Common myeloid progenitor, CD34-positive (primary cell): ENCODE measurements at regions not wholly inside any gene's neighbourhood (a gene's known extent, or its start where the extent isn't known, plus 50 kb on each side); places are given as distances from the start of the nearest gene placed in this dataset.

Experiments used
- CTCF ChIA-PET: fragments of 350-600 bp; sonication (Branson Sonifier 250); formaldehyde crosslinking; loops from one replicate; lab custom pipeline; 2021; ENCODE audit warnings: antibody characterized with exemption; lab: Charles Lee
- POLR2A ChIA-PET: fragments of 350-600 bp; sonication (Branson Sonifier 250); formaldehyde crosslinking; loops from one replicate; lab custom pipeline; 2021; ENCODE audit warnings: antibody characterized with exemption; lab: Charles Lee
- DNase-seq, 3 donors: peaks; one replicate each; pipeline versions ENCODE4 v3.0.0 to v3.0.0-alpha.2; 2013
- H3K27ac ChIP-seq, 2 experiments: 1 replicate in 1 of 2; 2 replicates in 1 of 2; pipeline ENCODE4 v1.7.0; 2013; ENCODE audit warnings: inconsistent platforms in 2 of 2, low read length in 2 of 2, mild to moderate bottlenecking in 2 of 2, low read depth in 1 of 2, moderate library complexity in 1 of 2; ENCODE audit not compliant: severe bottlenecking in 2 of 2, insufficient read depth in 1 of 2, poor library complexity in 1 of 2
- H3K27me3 ChIP-seq, 5 experiments: replicated peaks in 2 of 5; 1 replicate in 3 of 5; 2 replicates in 2 of 5; pipeline versions ENCODE4 v1.6.1 to v1.7.0; 2013; ENCODE audit warnings: low read length in 4 of 5, mild to moderate bottlenecking in 2 of 5, moderate library complexity in 2 of 5, inconsistent platforms in 1 of 5; ENCODE audit not compliant: insufficient read depth in 5 of 5, control insufficient read depth in 4 of 5
- H3K36me3 ChIP-seq, 4 experiments: 1 replicate in 2 of 4; 2 replicates in 2 of 4; pipeline versions ENCODE4 v1.6.1 to v1.7.0; 2013; ENCODE audit warnings: low read length in 3 of 4, control low read depth in 1 of 4, mild to moderate bottlenecking in 1 of 4; ENCODE audit not compliant: control insufficient read depth in 4 of 4, insufficient read depth in 4 of 4
- H3K4me1 ChIP-seq, 4 experiments: 1 replicate in 3 of 4; 2 replicates in 1 of 4; pipeline versions ENCODE4 v1.6.1 to v1.7.1; 2013; ENCODE audit warnings: low read length in 3 of 4, mild to moderate bottlenecking in 3 of 4, control low read depth in 1 of 4, inconsistent platforms in 1 of 4, moderate library complexity in 1 of 4; ENCODE audit not compliant: control insufficient read depth in 4 of 4, insufficient read depth in 4 of 4; ENCODE audit errors: control extremely low read depth in 1 of 4
- H3K4me3 ChIP-seq, 7 experiments: 1 replicate in 4 of 7; 2 replicates in 3 of 7; pipeline versions ENCODE4 v1.5.1 to v1.7.0; 2013; ENCODE audit warnings: mild to moderate bottlenecking in 7 of 7, low read length in 6 of 7, moderate library complexity in 6 of 7, inconsistent platforms in 2 of 7, low read depth in 2 of 7, control low read depth in 1 of 7; ENCODE audit not compliant: insufficient read depth in 4 of 7, control insufficient read depth in 1 of 7; ENCODE audit errors: extremely low read depth in 1 of 7
- H3K9me3 ChIP-seq, 5 experiments: 1 replicate in 4 of 5; 2 replicates in 1 of 5; pipeline versions ENCODE4 v1.6.1 to v1.7.1; 2013; ENCODE audit warnings: low read length in 4 of 5, mild to moderate bottlenecking in 2 of 5, inconsistent platforms in 1 of 5, low read depth in 1 of 5, moderate library complexity in 1 of 5; ENCODE audit not compliant: control insufficient read depth in 4 of 5, insufficient read depth in 2 of 5; ENCODE audit errors: control extremely low read depth in 1 of 5
- WGBS: methylation state at CpG from one replicate; pipeline ENCODE4 v1.1.5; 2013; ENCODE audit not compliant: insufficient coverage; 5-methylcytosine and 5-hydroxymethylcytosine counted together

DNA sequence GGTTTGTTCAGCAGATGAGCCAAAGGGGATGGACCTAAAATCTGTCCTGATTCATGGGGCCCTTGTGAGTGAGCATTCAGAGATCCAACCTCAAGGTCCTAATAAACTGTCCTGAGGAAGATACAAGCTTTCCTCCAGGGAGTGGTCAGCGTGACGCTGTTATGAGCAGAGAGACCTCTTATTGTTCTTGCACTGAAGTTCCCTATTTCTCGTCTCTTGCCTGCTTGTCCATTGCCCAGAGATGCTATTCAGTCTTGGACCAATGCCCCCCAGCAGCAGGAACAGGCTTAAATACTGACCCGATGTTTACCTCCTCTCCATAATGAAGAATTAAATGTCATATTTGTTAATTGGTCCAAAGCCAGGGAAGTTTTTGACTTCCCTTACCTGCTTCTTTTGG lies 225.2 kb upstream of the PGR start:
- Histone ChIP-seq H3K36me3 (no peaks in the 10 kb centered on the region), H3K27ac (no peak overlapping the region), H3K27me3 (no peaks in the 10 kb centered on the region), H3K4me3 (no peak overlapping the region), H3K4me1 (no peaks in the 10 kb centered on the region), H3K9me3 (peaks cover 0 to 3% (median 0%) of the 10 kb centered on the region in 5 experiments)
- POLR2A ChIA-PET = no interaction called here
- DNase-seq = no peak
- 77% methylated on average over 2 of the region's 4 CpGs for WGBS
- CTCF ChIA-PET = no interaction called here

- no peak for DNase-seq
- 100% methylated on average over 1 of the region's 3 CpGs for WGBS
Measured at GRCh38 chr11:101348786-101349185, 219.2 kb upstream of the PGR start.

GRCh38 chr11:101346591-101346990 lies 217.0 kb upstream of the PGR start:
- ChIA-PET CTCF (no interaction called here), POLR2A (no interaction called here)
- no peak for DNase-seq
- H3K9me3 ChIP-seq = no peaks in the 10 kb centered on the region
- H3K27ac ChIP-seq = no peak overlapping the region
- no peaks in the 10 kb centered on the region for H3K36me3 ChIP-seq
- H3K27me3 ChIP-seq = no peaks in the 10 kb centered on the region
- H3K4me3 ChIP-seq = no peak overlapping the region
- H3K4me1 ChIP-seq = no peaks in the 10 kb centered on the region
- 97% methylated on average over 3 of the region's 4 CpGs for WGBS

More at GRCh38 chr11:101348786-101349185, 219.2 kb upstream of the PGR start:
- no peak overlapping the region for H3K4me3 ChIP-seq
- H3K27ac ChIP-seq = no peak overlapping the region
- H3K27me3 ChIP-seq = no peaks in the 10 kb centered on the region
- ChIA-PET POLR2A (no interaction called here), CTCF (no interaction called here)
- no peaks in the 10 kb centered on the region for H3K36me3 ChIP-seq
- no peaks in the 10 kb centered on the region for H3K4me1 ChIP-seq
- H3K9me3 ChIP-seq = no peaks in the 10 kb centered on the region

DNA sequence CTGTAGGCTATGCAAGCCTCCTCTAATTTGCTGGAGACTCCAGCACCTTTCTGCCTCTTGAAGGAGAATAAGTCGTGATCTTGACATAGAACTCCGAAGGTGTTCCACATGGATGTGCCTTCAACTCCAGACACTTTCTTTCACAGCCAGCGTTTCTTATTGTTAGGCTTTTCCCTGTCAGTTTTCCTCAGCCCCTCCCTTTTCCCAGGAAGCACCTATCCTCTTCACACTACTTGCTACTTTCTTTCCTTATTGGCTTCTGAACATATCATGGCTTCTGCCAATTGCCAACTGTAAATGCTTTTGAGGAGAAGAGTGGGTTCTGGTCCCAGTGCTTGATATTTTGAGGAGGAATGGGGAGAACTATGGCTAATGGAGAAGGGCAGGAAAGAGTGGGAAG lies 216.3 kb upstream of the PGR start:
- no peaks in the 10 kb centered on the region for H3K9me3 ChIP-seq
- DNase-seq = no peak
- 100% methylated on average over 2 of the region's 3 CpGs for WGBS
- ChIA-PET POLR2A (no interaction called here), CTCF (no interaction called here)
- H3K4me1 ChIP-seq = no peaks in the 10 kb centered on the region
- H3K4me3 ChIP-seq = no peak overlapping the region
- no peaks in the 10 kb centered on the region for H3K27me3 ChIP-seq
- no peak overlapping the region for H3K27ac ChIP-seq
- H3K36me3 ChIP-seq = no peaks in the 10 kb centered on the region

GRCh38 chr11:101342307-101342706 lies 212.7 kb upstream of the PGR start:
- ChIA-PET POLR2A (no interaction called here), CTCF (no interaction called here)
- no peak for DNase-seq
- no peak overlapping the region for H3K27ac ChIP-seq
- H3K4me1 ChIP-seq = no peaks in the 10 kb centered on the region
- no peak overlapping the region for H3K4me3 ChIP-seq
- H3K9me3 ChIP-seq = no peaks in the 10 kb centered on the region
- no peaks in the 10 kb centered on the region for H3K27me3 ChIP-seq
- WGBS = no CpG with 5 or more reads among the region's 1 CpG
- H3K36me3 ChIP-seq = no peaks in the 10 kb centered on the region

DNA sequence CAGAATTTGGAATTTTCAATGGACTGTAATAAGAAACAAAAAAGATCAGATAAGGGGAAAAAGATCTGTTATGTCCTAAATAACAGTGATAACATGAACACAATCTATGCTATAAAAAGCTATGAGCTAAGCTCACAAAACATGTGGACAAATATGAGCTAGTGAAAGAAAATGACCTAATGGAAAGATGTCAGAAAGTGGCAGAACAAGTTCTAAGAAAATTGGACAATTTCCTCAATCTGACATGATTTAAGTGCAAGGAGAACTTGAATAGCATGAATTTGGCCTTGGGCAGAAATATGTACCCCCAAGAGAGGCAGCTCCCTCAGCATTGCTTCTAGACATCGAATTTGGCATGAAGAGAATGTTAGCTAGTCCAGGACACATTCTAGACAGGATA lies 212.0 kb upstream of the PGR start:
- no peak for DNase-seq
- POLR2A ChIA-PET = no interaction called here
- 100% methylated on average over 1 of the region's 1 CpG for WGBS

DNA sequence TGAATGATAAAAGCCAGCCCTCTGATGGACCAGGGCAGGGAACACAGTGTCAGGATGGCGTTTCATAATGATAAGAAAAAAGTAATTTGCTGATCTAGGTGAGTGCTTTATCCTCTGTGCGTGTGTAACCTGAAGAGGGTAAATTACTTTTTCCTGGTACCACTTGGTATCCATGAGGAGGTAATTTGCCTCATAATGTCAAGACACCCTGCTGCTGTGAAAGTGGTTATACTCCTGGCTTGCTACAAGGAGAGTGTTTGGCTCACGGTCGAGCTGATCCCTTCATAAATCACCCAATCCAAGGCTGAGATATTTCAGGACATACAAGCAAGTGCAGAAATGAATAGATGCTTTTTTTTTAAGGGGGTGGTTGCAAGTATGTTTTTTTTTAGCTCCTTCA lies 207.2 kb upstream of the PGR start:
- POLR2A ChIA-PET = no interaction called here
- H3K27me3 ChIP-seq = no peaks in the 10 kb centered on the region
- no peak overlapping the region for H3K4me3 ChIP-seq
- WGBS = 88% methylated on average over 1 of the region's 4 CpGs
- no peaks in the 10 kb centered on the region for H3K9me3 ChIP-seq
- no peak overlapping the region for H3K27ac ChIP-seq
- CTCF ChIA-PET = no interaction called here
- no peak for DNase-seq
- H3K4me1 ChIP-seq = no peaks in the 10 kb centered on the region
- H3K36me3 ChIP-seq = no peaks in the 10 kb centered on the region

More for the DNA sequence above, 212.0 kb upstream of the PGR start:
- Histone ChIP-seq H3K9me3 (no peaks in the 10 kb centered on the region), H3K27me3 (no peaks in the 10 kb centered on the region), H3K36me3 (no peaks in the 10 kb centered on the region), H3K4me3 (no peak overlapping the region), H3K4me1 (no peaks in the 10 kb centered on the region), H3K27ac (no peak overlapping the region)
- CTCF ChIA-PET = no interaction called here
